ENCODE measurements at regions not wholly inside any gene's neighbourhood (a gene's known extent, or its start where the extent isn't known, plus 50 kb on each side); places are given as distances from the start of the nearest gene placed in this dataset.
"Not testable (repeated sequence)": the region's sequence is repeated elsewhere in the genome, so short reads cannot be mapped to it uniquely, and the experiment has no call there.

DNA sequence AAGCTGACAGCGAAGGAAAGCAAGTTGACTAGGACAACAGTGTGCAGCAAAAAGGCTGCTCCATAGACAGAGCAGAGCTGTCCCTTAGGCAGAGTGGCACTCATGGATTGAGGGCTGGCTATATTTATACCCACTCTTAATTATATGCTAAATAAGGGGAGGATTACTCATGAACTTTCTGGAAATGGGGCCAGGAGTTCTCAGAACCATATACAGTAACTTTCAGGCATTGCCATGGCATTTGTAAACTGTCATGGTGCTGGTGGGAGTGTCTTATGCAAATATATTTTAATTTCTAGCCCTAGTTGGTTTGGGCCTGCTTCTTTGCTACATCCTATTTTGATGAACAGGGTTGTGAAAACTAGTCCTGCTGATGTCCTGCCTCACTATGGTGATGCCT, 279.5 kb upstream of the MGAT5 start:
- no peak for DNase-seq (ENCODE audit: low read depth)

DNA sequence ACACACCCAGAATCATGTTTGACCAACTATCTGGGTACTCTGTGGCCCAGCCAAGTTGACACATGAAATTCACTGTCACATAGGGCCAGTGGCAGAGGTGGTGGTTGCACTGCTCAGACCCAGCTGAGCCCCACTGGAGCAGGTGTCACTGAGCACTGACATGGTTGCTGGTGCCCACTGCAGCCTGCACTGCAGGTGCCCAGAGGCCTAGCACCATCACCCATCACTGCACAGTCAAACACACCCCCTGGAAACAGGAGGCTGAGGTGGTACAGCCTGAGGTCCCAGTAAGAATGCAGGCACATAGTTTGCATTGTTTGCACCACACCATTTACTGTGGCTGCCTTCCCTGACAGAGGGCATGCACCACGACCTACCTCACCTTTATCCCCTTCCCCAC, 278.7 kb upstream of the MGAT5 start:
- no peak for DNase-seq (ENCODE audit: low read depth)

DNA sequence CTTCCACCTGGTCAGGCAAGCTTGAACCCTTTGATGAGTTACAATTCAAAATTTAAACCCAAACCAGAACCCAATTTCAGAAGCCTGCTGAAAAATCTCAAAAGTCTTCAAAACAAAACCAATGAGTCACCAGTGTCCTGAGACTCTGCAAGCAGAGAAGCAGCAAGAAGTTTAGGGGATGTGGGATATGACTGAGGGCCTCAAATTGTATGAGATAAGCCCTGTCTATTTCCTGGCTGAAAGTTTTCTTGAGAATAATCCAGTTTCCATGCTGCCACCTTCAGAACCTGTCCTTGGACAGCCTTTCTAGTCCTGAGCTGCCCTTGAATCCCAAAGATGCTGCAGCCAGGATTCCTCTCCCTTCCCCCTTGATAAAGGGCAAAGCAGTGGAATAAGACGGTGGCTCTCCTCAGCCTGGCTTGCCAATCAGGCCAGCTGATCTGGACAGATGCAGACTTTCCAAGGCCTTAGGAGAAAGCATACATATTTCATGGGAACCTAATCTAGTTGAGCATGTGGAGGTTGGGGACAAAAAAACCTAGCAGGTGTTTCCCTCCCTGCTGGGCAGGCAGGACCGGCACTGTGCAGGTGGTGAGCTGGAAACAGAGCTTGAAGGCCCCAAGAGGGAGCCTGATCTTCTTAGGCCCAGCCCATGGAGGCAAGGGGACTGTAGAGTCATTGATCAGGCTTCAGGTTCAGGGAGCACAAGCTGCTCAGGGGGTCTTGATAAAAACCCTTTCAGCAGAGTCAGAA, 278.0 kb upstream of the MGAT5 start:
- DNase-seq (ENCODE audit: low read depth): no peak

DNA sequence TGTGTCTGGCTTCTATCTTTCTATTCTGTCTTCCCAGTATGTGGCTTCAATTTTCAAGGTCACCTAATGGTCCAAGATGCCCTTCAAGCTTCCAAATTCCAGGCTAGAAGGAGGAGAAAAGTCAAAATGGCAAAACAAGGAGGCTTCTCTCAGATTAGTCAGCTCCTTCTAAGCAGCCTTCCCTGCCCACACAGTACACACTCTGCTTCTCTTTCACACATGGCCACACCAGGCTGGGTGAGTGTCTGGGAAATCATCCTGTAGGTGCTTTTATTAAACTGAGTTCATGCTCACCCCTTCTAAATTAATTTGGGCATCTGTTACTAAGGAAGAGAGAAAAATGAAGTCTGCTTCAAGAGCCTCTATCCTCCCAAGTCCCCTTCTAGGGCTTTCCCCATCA, 277.2 kb upstream of the MGAT5 start:
- DNase-seq (ENCODE audit: low read depth): no peak

DNA sequence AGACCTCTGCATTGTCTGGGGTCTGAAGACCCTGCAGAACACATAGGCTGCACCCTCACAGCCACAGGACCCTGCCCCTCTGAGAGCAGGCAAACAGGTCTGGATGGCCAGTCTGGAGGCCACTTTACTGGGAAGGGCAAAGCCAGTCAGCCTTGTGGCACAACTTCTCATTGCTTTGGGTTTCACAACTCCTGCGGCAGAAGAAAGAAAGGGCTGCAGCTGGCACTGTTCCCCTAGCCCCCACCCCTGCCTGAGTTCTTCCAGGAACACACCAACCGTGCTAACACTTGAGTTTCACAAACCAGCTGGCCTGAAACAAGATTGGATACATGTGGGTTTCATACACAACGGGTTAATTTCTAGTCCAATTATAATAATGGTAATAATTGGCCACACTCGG, 276.5 kb upstream of the MGAT5 start:
- no peak for DNase-seq (ENCODE audit: low read depth)

DNA sequence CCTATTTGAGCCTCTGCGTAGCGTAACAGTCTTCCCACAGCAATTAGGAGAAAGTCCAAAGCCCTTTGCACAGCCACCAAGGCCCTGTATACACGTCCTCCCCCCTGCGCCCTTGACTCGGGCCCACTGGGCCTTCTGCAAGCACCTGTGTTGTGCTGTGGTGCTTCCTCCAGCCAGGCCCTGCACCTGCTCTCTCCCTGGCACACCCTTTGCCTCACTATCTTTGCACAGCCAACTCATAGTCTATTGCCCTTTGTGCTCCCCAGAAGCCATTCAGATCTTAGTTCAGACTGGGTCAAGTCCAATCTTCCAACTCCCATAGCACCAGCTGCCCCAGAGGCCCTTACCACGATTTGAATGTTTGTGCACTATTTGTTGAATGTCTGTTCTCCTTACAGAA, 271.6 kb upstream of the MGAT5 start:
- DNase-seq (ENCODE audit: low read depth): no peak

DNA sequence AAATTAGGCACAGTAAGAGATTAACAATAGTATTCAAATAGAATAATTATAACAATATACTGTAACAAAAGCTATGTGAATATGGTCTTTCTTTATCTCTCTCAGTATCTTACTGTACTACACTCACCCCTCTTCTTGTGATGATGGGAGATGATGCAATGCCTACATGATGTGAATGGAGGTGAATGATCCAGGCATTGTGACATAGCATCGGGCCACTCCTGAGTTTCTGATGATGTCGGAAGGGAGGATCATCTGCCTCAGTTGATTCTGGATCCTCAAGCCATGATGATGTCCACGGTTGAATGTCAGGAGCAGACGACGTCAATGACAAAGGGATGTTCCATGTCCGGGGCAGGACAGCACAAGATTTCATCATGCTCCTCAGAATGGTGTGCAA, 268.3 kb upstream of the MGAT5 start:
- no peak for DNase-seq (ENCODE audit: low read depth)

DNA sequence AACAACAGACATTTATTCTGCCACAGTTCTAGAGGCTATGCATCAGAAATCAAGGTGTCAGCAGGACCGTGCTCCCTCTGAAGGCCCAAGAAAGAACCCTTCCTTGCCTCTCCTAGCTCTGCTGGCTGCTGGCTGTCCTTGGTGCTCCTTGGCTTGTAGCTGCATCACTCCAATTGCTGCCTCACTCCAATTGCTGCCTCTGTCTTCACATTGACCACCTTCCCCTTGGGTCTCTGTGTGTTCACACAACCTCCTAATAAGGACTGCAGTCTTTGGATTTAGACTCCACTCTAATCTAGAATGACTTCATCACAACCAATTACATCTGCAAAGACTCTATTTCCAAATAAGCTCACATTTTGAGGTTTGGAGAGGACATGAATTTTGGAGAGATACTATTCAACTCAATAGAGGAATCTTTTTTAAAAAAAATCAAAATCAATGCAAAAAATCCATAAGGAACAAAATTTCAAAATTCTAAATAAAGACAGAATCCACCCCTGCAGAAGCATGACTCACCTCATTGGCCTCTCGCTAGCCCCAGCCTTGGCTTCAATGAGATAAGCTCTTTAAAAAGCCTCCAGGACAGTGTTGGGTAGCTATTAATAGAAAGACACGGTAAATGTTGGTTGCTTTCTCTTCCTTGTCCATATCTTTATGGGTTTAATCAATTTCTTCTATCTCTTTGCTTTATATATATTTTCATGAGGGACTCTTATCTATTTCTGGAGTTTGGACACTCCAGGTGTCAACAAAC, 267.6 kb upstream of the MGAT5 start:
- DNase-seq (ENCODE audit: low read depth): peak; percentile 55

DNA sequence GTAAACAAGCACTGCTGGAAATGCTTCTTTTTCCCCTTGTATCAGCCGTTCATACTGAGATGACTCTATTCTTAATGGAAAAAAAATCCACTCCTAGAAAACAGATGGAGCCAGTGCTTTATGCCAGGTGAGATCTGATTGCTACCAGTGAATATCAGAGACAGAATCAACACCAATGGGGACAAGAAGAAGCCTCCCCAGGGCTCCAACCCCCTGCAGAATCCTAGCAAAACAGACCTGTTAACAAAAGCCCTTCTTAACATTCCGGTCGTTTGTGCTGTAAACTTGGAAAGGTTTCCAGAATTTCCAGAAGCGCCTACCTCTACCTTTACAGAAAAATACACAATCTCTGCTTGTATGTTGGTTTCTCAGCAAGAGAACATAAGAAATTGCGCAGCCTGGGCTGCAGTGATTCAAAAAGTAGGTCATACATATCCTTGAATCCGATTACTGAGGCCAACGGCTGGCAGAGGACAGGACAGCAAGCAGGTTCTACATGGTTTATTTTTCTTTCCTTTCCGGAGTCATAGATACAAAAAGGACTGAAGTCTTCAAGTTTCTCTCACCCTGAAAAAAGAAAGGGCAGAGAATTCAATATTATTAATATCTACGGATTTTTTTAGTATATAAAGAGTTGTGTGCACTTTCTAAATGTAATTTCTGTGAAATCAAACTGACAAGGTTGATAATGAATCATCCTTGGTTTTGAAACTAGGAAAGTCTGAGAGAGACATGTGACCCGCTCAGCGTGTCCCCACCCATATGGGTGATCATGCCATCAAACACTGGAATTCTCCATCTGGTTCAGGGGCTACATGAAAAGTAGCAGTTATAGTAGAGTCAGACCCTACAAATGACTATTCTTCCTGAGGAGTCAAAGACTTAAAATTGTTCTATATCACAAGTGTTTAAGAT, 266.7 kb upstream of the MGAT5 start:
- no peak for DNase-seq (ENCODE audit: low read depth)

DNA sequence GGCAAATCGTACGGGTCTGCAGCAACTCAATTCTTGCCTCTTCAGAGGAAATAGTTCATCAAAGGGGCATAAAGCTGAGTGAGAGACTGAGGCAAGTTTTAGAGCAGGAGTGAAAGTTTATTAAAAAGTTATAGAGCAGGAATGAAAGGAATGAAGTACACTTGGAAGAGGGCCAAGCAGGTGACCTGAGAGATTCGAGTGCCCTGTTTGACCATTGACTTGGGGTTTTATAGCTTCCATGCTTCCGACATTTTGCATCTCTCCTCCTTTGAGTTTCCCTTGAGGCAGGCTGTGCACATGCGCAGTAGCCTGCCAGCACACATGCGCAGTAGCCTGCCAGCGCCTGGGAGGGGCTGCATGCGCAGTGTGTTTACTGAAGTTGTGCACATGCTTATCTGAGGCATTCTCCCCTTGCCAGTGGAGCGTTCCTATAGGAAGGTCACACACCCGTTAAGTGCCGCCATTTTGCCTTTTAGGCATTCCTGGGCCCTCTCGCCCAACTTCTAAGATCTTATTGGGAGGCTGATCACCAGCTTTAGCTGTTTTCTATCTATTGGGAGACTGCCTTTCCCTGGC, 265.5 kb upstream of the MGAT5 start:
- DNase-seq (ENCODE audit: low read depth): no peak

DNA sequence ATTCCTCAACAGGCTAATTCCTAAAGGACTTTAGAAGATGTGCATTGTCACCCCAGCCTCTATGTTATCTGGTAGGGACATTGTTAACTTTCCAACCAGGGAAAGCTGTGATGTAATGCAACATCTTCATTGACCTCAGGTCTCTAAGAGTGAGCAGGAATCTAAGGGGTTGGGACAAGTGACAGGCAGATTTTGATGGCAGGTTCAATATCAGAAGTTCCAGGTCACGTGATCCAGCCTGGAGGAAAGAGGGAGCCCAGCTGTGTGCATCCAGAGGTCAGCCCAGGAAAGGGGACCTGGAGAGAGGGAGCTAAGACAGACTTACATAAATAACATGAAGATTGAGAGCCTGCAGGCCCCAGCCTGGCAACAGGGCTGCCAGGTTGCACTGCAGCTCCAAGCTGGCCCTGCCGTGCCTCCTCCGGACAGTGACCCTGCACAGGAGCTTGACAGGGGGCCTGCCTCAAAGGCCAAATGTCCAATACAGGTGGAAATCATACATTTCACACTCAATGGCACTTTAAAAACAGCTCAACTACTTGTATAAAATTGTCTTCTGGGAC, 262.2 kb upstream of the MGAT5 start:
- no peak for DNase-seq (ENCODE audit: low read depth)

DNA sequence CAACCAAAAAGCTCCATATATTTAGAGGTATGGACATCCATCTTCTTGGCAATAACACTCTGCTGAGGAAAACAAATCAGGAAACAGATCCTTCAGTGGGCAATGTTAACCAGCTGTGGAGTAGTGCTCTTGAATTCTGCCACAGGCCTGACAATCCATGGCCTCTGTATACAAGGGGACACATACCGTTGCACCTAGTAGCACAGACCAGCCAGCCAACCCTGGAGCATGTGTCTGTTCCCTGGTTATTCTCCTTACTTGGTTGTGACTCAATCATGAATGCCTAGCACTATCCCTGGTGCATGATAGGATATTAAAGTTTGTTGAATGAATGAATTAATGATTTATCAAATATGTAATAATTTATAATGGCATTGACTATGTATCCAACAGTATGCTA, 261.4 kb upstream of the MGAT5 start:
- no peak for DNase-seq (ENCODE audit: low read depth)

DNA sequence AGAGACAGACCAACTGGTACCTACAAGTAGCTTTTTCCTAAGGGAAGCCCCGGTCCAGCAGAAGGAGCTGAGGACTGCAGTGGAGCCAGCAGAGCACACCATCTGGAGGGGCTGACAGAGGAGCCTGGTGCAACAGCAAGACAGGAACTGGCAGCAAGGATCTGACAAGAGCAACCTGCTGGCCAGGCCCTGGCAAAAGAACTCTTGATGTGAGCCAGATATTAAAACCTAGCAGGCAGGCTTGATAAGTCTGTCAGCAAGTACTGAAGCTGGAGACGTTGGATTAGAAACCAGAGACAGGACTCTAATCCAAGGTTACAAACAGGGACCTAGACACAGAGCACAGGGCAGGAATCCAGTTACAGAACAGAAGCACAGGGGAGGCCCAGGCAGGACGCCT, 260.7 kb upstream of the MGAT5 start:
- no peak for DNase-seq (ENCODE audit: low read depth)

DNA sequence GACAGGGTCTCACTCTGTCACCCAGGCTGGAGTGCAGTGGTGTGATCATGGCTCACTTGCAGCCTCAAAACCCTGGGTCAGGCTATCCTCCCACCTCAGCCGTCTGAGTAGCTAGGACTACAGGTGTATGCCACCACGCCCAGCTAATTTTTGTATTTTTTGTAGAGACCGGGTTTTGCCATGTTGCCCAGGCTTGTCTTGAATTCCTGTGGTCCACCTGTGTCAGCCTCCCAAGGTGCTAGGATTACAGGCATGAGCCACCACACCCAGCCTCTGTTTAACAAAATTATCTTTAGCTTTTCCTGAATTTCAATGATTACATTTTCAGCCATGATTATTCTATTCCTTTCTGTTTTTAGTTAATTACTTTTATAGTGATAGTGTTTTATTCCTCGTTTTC, 255.1 kb upstream of the MGAT5 start:
- DNase-seq (ENCODE audit: low read depth): not testable (repeated sequence)

DNA sequence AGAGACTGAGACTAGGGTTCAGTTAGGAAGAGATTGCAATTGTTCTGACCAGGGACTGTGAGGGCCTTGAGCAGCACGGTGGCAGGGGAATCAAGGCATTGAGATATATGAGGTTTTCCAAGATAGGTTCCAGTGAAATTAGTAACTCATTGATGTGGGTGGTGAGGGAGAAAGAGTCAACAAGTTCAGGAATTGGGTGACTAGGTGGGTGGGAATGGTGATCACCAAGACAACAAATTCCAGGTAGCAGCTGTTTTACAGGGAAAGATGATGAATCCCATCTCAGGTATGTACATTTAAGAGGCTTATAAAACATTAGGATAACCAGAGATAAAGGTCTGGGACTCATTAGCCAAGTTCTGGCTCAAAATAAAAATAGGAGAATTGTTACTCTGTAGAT, 251.5 kb upstream of the MGAT5 start:
- DNase-seq (ENCODE audit: low read depth): no peak

DNA sequence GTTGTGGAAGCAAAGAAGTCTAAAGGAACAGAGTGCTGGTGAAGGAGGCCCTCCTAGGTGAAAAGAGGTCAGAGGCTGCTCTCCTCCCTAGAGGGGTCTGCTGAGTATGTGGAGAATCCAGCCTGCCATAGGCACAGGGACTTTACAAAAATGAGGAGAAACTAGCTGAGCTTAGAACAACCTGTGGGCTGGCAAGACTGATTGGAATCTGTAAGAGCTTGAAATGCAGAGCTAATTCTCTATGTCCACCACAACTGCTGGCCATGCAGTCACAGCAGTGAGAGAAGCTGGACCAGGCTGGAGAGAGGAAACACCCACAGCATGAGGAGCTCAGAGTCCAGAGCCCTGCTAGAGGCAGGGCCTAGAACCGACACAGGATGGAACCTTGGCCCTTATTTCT, 251.0 kb upstream of the MGAT5 start:
- no peak for DNase-seq (ENCODE audit: low read depth)

DNA sequence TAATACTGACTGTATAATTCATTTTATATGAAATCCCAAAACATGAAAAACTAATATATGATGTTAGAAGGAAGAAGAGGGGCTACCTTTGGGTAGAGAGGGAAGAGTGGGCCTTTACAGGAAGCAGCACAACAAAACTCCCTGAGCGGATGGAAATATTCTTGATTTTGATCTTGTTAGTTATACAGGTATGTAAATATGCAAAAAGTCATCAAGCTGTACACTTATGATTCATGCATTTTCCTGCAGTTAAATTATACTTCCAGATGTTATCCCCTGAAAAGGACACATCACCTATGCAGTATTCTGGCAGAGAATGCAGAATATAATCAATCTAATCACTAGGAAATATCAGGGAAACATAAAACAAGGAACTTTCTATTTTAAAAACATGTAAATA, 249.4 kb upstream of the MGAT5 start:
- DNase-seq (ENCODE audit: low read depth): no peak

DNA sequence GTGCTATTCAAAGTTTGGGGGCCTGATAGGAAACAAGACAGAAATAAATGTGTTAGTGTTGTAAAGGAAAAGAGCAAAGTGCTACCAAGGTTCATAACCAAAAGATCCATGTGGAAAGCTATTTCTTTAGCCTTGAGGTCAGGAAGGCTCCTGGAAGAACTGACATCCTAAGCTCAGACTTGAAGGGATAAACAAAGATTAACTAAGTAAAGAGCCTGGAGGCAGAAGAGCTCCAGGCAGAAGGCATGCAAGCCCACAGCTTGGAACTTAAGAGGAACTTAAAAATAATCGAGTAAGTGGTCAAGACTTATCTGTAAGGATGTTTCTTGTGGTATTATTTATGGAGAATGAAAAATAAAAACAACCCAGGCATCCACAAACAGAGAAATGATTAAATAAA, 245.0 kb upstream of the MGAT5 start:
- DNase-seq (ENCODE audit: low read depth): no peak

DNA sequence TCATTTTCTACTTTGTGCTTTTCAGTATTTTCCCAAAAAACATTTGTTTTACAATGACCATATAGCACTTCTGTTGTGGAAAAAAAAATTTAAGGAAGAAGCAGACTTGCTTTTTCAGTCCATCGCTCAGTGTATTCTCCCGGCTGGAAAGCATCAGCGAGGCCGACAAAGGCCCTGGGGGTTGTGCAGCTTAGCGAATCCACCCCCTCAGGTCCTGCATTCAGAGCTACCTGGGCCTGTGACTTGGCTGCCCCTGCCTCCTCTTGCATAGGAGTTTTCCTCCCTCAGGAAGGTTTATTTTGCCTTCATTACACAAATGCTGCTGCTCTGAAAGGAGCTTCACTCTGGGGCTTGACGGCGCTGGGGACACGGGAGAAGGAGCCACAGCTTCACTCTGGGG, 244.4 kb upstream of the MGAT5 start:
- DNase-seq (ENCODE audit: low read depth): no peak

DNA sequence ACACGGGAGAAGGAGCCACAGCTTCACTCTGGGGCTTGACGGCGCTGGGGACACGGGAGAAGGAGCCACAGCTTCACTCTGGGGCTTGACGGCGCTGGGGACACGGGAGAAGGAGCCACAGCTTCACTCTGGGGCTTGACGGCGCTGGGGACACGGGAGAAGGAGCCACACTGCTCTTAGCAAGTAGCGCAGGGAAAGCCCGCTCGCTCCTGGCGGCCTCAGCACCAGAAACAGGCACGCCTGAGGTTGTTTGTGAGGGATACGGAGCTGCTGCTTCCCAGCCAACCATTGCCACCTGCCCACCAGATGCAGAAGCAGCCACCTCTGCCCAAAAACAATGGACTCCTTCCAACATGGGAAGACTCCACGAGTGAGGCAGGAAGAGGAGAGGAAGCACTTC, 244.0 kb upstream of the MGAT5 start:
- not testable (repeated sequence) for DNase-seq (ENCODE audit: low read depth)

DNA sequence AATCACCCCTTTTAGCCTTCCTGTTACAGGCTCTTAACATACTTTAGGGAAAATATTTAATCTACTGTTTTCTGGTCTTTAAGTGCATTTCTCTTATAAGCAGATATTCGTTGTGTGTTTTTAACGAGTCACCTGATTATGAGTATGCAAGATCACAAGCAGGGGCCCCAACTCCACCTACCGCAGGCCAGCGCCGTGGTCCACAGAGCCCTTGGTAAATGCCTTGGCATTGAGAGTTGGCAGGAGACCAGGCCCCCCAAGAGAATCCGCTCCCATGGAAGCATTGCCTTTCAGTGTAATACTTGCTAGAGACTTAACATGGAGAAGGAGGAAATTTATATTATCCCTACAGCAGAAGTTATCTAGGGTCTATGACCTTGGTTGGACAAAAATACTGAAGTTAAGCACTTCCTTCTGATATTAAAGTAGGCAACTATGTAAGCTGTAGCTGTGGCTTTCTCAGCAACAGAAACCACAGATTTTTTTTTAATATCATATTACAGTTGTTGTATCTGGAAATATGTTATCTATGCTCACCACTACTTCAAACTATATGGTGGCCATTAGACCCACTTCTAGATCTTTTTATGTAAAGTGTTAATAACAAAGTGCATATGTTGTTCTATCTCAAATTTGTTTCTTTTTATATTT, 241.8 kb upstream of the MGAT5 start:
- no peak for DNase-seq (ENCODE audit: low read depth)

All from Daoy (cell line).